H1 (cell line): ENCODE measurements at regions not wholly inside any gene's neighbourhood (a gene's known extent, or its start where the extent isn't known, plus 50 kb on each side); places are given as distances from the start of the nearest gene placed in this dataset.

Experiments used
- CTCF ChIA-PET: fragments of 300-600 bp; sonication (Branson Sonifier 250); formaldehyde crosslinking; loops from one replicate; lab custom pipeline; 2021; ENCODE audit not compliant: partially characterized antibody; lab: Charles Lee
- POLR2A ChIA-PET: fragments of 300-600 bp; sonication (Branson Sonifier 250); formaldehyde crosslinking; loops from one replicate; lab custom pipeline; 2021; ENCODE audit warnings: inconsistent platforms; ENCODE audit not compliant: partially characterized antibody; lab: Charles Lee
- DNase-seq, 2 experiments: peaks; one replicate each; pipeline versions ENCODE4 v3.0.0 to v3.0.0-alpha.2; 2010 to 2022; ENCODE audit warnings: low spot score in 2 of 2, low read depth in 1 of 2, mixed read lengths in 1 of 2
- FAIRE-seq: peaks from 2 replicates; lab custom pipeline; 2011; peaks lifted over from hg19 to GRCh38; lab: Jason Lieb, UNC
- H2AFZ ChIP-seq: 2 replicates; pipeline ENCODE4 v1.8.1; 2012; ENCODE audit warnings: low read length, inconsistent platforms
- H2AK5ac ChIP-seq: 2 replicates; pipeline ENCODE4 v1.6.1; 2013; ENCODE audit warnings: low read depth, low read length
- H2BK120ac ChIP-seq: replicated peaks from 2 replicates; pipeline ENCODE3; 2013; ENCODE audit warnings: low read depth, low read length, inconsistent platforms
- H2BK12ac ChIP-seq: 2 replicates; pipeline ENCODE4 v1.6.1; 2013; ENCODE audit warnings: low read depth, low read length
- H2BK15ac ChIP-seq: 2 replicates; pipeline ENCODE4 v1.6.1; 2013; ENCODE audit warnings: low read length
- H2BK20ac ChIP-seq: 2 replicates; pipeline ENCODE4 v1.6.1; 2013; ENCODE audit warnings: low read length
- H2BK5ac ChIP-seq: 2 replicates; pipeline ENCODE4 v1.6.1; 2013; ENCODE audit warnings: low read depth, low read length
- H3K14ac ChIP-seq: 2 replicates; pipeline ENCODE4 v1.6.1; 2013; ENCODE audit warnings: inconsistent platforms; ENCODE audit not compliant: insufficient read length
- H3K18ac ChIP-seq: 2 replicates; pipeline ENCODE4 v1.6.1; 2013; ENCODE audit warnings: low read length; ENCODE audit errors: extremely low read depth
- H3K23ac ChIP-seq: 2 replicates; pipeline ENCODE4 v1.6.1; 2013; ENCODE audit warnings: inconsistent platforms; ENCODE audit not compliant: insufficient read length
- H3K23me2 ChIP-seq: 2 replicates; pipeline ENCODE4 v1.6.1; 2013; ENCODE audit warnings: low read depth, low read length
- H3K27ac ChIP-seq: 2 replicates; pipeline ENCODE4 v1.6.1; 2011; ENCODE audit warnings: low read depth, low read length, inconsistent platforms
- H3K27me3 ChIP-seq, 4 experiments: replicated peaks in 1 of 4; 1 replicate in 1 of 4; 2 replicates in 3 of 4; pipeline versions ENCODE4 v1.6.1 to v1.8.1; 2011 to 2013; ENCODE audit warnings: low read length in 3 of 4, mild to moderate bottlenecking in 3 of 4, inconsistent platforms in 2 of 4, mixed read lengths in 2 of 4, moderate library complexity in 1 of 4; ENCODE audit not compliant: control insufficient read depth in 3 of 4, insufficient read depth in 3 of 4; ENCODE audit errors: extremely low read depth in 1 of 4
- H3K36me3 ChIP-seq, 4 experiments: 2 replicates each; pipeline versions ENCODE4 v1.6.1 to v1.8.1; 2011 to 2013; ENCODE audit warnings: mild to moderate bottlenecking in 4 of 4, low read length in 3 of 4, moderate library complexity in 2 of 4, control low read depth in 1 of 4, inconsistent platforms in 1 of 4; ENCODE audit not compliant: insufficient read depth in 4 of 4, control insufficient read depth in 2 of 4
- H3K4ac ChIP-seq: replicated peaks from 2 replicates; pipeline ENCODE3; 2013; ENCODE audit warnings: low read length, low read depth, mixed read lengths, inconsistent platforms; ENCODE audit not compliant: insufficient read length
- H3K4me1 ChIP-seq, 4 experiments: replicated peaks in 1 of 4; 1 replicate in 1 of 4; 2 replicates in 3 of 4; pipeline versions ENCODE4 v1.6.1 to v1.8.1; 2011 to 2013; ENCODE audit warnings: low read length in 3 of 4, inconsistent platforms in 2 of 4, mixed read lengths in 1 of 4; ENCODE audit not compliant: insufficient read depth in 4 of 4, control insufficient read depth in 3 of 4
- H3K4me2 ChIP-seq, 2 experiments: 2 replicates each; pipeline versions ENCODE4 v1.6.1 to v1.8.1; 2011 to 2013; ENCODE audit warnings: low read depth in 2 of 2, low read length in 2 of 2, control low read depth in 1 of 2, inconsistent platforms in 1 of 2, mild to moderate bottlenecking in 1 of 2; ENCODE audit not compliant: insufficient read depth in 1 of 2
- H3K4me3 ChIP-seq, 4 experiments: fragments of 200-600, 300-600 bp in 1 of 4; sonication (generic), shearing (Covaris generic), sonication (Bioruptor Twin) in 1 of 4; 2 replicates each; pipeline versions ENCODE4 v1.5.1 to v1.8.1; 2011 to 2016; ENCODE audit warnings: low read length in 4 of 4, low read depth in 3 of 4, control low read depth in 2 of 4, inconsistent platforms in 2 of 4, mild to moderate bottlenecking in 2 of 4, mixed read lengths in 1 of 4, moderate library complexity in 1 of 4; ENCODE audit not compliant: insufficient read depth in 2 of 4; ENCODE audit errors: extremely low read depth in 1 of 4
- H3K56ac ChIP-seq: replicated peaks from 2 replicates; pipeline ENCODE3; 2013; ENCODE audit warnings: low read depth, mild to moderate bottlenecking, mixed read lengths, low read length, inconsistent platforms; ENCODE audit not compliant: insufficient read length
- H3K79me1 ChIP-seq: 2 replicates; pipeline ENCODE4 v1.6.1; 2013; ENCODE audit warnings: low read depth, low read length, control low read depth
- H3K79me2 ChIP-seq, 2 experiments: 2 replicates each; pipeline versions ENCODE4 v1.6.1 to v1.8.1; 2012 to 2013; ENCODE audit warnings: low read length in 2 of 2, mild to moderate bottlenecking in 2 of 2, inconsistent platforms in 1 of 2; ENCODE audit not compliant: insufficient read depth in 2 of 2, control insufficient read depth in 1 of 2
- H3K9ac ChIP-seq, 4 experiments: replicated peaks in 1 of 4; 1 replicate in 1 of 4; 2 replicates in 3 of 4; pipeline versions ENCODE4 v1.6.1 to v1.8.1; 2011 to 2013; ENCODE audit warnings: low read depth in 3 of 4, low read length in 3 of 4, control low read depth in 2 of 4, mild to moderate bottlenecking in 2 of 4, moderate library complexity in 2 of 4, inconsistent platforms in 1 of 4; ENCODE audit errors: extremely low read depth in 1 of 4
- H3K9me3 ChIP-seq, 2 experiments: 2 replicates each; pipeline versions ENCODE4 v1.6.1 to v1.8.1; 2012 to 2013; ENCODE audit warnings: mild to moderate bottlenecking in 2 of 2, moderate library complexity in 2 of 2, control low read depth in 1 of 2, inconsistent platforms in 1 of 2, low read depth in 1 of 2, low read length in 1 of 2, mixed read lengths in 1 of 2; ENCODE audit not compliant: insufficient read depth in 2 of 2
- H4K20me1 ChIP-seq, 2 experiments: replicated peaks in 1 of 2; 2 replicates each; pipeline versions ENCODE3 to v1.8.1; 2011 to 2013; ENCODE audit warnings: inconsistent platforms in 2 of 2, low read length in 2 of 2, mild to moderate bottlenecking in 1 of 2; ENCODE audit not compliant: insufficient read depth in 2 of 2, control insufficient read depth in 1 of 2
- H4K5ac ChIP-seq: 2 replicates; pipeline ENCODE4 v1.6.1; 2013; ENCODE audit warnings: low read length, low read depth, mixed read lengths, inconsistent platforms; ENCODE audit not compliant: insufficient read length
- H4K8ac ChIP-seq: 2 replicates; pipeline ENCODE4 v1.8.0; 2013; ENCODE audit warnings: mild to moderate bottlenecking, moderate library complexity, low read length, inconsistent platforms; ENCODE audit not compliant: insufficient read depth; ENCODE audit errors: extremely low read depth
- H4K91ac ChIP-seq: replicated peaks from 2 replicates; pipeline ENCODE3; 2013; ENCODE audit warnings: low read length, mixed read lengths, inconsistent platforms; ENCODE audit not compliant: insufficient read length
- BACH1 ChIP-seq: IDR thresholded peaks from 2 replicates; pipeline ENCODE4 v1.6.1; 2012; ENCODE audit warnings: low read length, improper control_type of control experiment
- BCL11A ChIP-seq, 2 experiments: IDR thresholded peaks; one replicate each; pipeline ENCODE4 v1.6.1; 2011; ENCODE audit warnings: low read depth in 2 of 2, low read length in 2 of 2, mild to moderate bottlenecking in 2 of 2
- JUND ChIP-seq: IDR thresholded peaks from 2 replicates; pipeline ENCODE4 v1.6.1; 2011; ENCODE audit warnings: mild to moderate bottlenecking, improper control_type of control experiment, low read length
- KDM5A ChIP-seq: fragments of 200-600 bp; IDR thresholded peaks from 2 replicates; pipeline ENCODE4 v1.7.1; 2012; ENCODE audit warnings: mild to moderate bottlenecking, low read length, inconsistent platforms, mixed read lengths
- RNF2 ChIP-seq: fragments of 200-900, 300-1000 bp; sonication (generic); IDR thresholded peaks from 2 replicates; pipeline ENCODE4 v1.7.1; 2016; ENCODE audit warnings: borderline replicate concordance, low read depth, mild to moderate bottlenecking, antibody characterized with exemption, low read length; ENCODE audit not compliant: poor library complexity, severe bottlenecking; ENCODE audit errors: missing control alignments
- WGBS, 2 experiments: shearing (Covaris generic) in 1 of 2; methylation state at CpG; one replicate each; pipeline versions ENCODE4 v1.1.6 to v1.1.7; 2013 to 2015; ENCODE audit warnings: low lambda C conversion rate in 2 of 2, mixed read lengths in 2 of 2, inconsistent platforms in 1 of 2, low coverage in 1 of 2, missing lambda C conversion rate in 1 of 2; ENCODE audit not compliant: insufficient replicate concordance in 2 of 2, insufficient coverage in 1 of 2, insufficient read length in 1 of 2; ENCODE audit errors: extremely low coverage in 1 of 2, missing lambda C conversion rate in 1 of 2; 5-methylcytosine and 5-hydroxymethylcytosine counted together

- no peak overlapping the region for H3K4me3 ChIP-seq
- H3K4ac ChIP-seq, result no peak overlapping the region
- no peak overlapping the region for H2AK5ac ChIP-seq
- FAIRE-seq (no peak), DNase-seq (no peak)
- no peak overlapping the region for H3K27ac ChIP-seq
- POLR2A ChIA-PET, result interaction anchor here (0.8 kb wide), 1 partner anchor 11 kb away, joined by 4 read pairs; no protein-coding TSS in a partner anchor
- H3K56ac ChIP-seq, result no peak overlapping the region
- no peak overlapping the region for H2BK15ac ChIP-seq
- H2BK120ac ChIP-seq, result no peak overlapping the region
- H3K79me1 ChIP-seq, result no peaks in the 10 kb centered on the region; the same call in 1 of the 2 replicates
- H3K14ac ChIP-seq, result no peak overlapping the region
- H3K23ac ChIP-seq, result no peak overlapping the region
- CTCF ChIA-PET, result interaction anchor here (0.9 to 2.8 kb wide), 7 partner anchors 12 to 333 kb away, joined by 3 to 10 read pairs (median 4); no protein-coding TSS in a partner anchor
- no peak overlapping the region for H4K5ac ChIP-seq
- no peak overlapping the region for H3K4me2 ChIP-seq
- H2BK12ac ChIP-seq, result no peak overlapping the region
- no peaks in the 10 kb centered on the region for H3K36me3 ChIP-seq
- H3K18ac ChIP-seq, result no peak overlapping the region
- no peaks in the 10 kb centered on the region for H4K20me1 ChIP-seq
- H3K4me1 ChIP-seq, result peaks cover 0 to 7% (median 5%) of the 10 kb centered on the region in 4 experiments; a peak in 5 of 7 replicates
- no peak overlapping the region for H4K91ac ChIP-seq
- H2BK20ac ChIP-seq, result no peak overlapping the region
- WGBS, 2 experiments, result 80% methylated on average over 2 of the region's 2 CpGs; no CpG with 5 or more reads in 1 of the 2 experiments
- no peak overlapping the region for H2BK5ac ChIP-seq
- TF ChIP-seq RNF2 (no peak), JUND (no peak), BCL11A (IDR thresholded peaks at IDR 0.05; ENCODE audit: low read depth in 2 of 2, low read length in 2 of 2) (no peak), BACH1 (no peak), KDM5A (no peak)
- no peaks in the 10 kb centered on the region for H3K27me3 ChIP-seq
- no peaks in the 10 kb centered on the region for H3K23me2 ChIP-seq
- H3K9ac ChIP-seq, result no peak overlapping the region
- no peak overlapping the region for H2AFZ ChIP-seq
- no peak overlapping the region for H4K8ac ChIP-seq
- H3K9me3 ChIP-seq, result no peaks in the 10 kb centered on the region
- no peaks in the 10 kb centered on the region for H3K79me2 ChIP-seq
These were observed 105.3 kb upstream of the CACNA1A start for GRCh38 chr19:13611596-13611995.
